Neuronal stem cell (in vitro differentiated cells): ENCODE measurements at regions not wholly inside any gene's neighbourhood (a gene's known extent, or its start where the extent isn't known, plus 50 kb on each side); places are given as distances from the start of the nearest gene placed in this dataset.

Experiments
- DNase-seq: peaks from one replicate; pipeline ENCODE4 v3.0.0-alpha.2; 2013; ENCODE audit warnings: low spot score
- H2AFZ ChIP-seq: one replicate; pipeline ENCODE4 v1.6.1; 2013; ENCODE audit warnings: mild to moderate bottlenecking, low read length, inconsistent platforms
- H2AK5ac ChIP-seq: 2 replicates; pipeline ENCODE4 v1.6.1; 2013; ENCODE audit warnings: low read depth, mild to moderate bottlenecking, inconsistent platforms, low read length, moderate library complexity, mixed read lengths
- H2BK120ac ChIP-seq: 2 replicates; pipeline ENCODE4 v1.6.1; 2013; ENCODE audit warnings: low read depth, mild to moderate bottlenecking, inconsistent platforms, low read length, moderate library complexity, mixed read lengths
- H2BK12ac ChIP-seq: one replicate; pipeline ENCODE4 v1.6.1; 2013; ENCODE audit warnings: low read length, inconsistent platforms
- H2BK15ac ChIP-seq: 2 replicates; pipeline ENCODE4 v1.6.1; 2013; ENCODE audit warnings: mild to moderate bottlenecking, low read length, inconsistent platforms, mixed read lengths
- H2BK5ac ChIP-seq: one replicate; pipeline ENCODE4 v1.6.1; 2013; ENCODE audit warnings: inconsistent platforms, mild to moderate bottlenecking, low read length, moderate library complexity
- H3K14ac ChIP-seq: one replicate; pipeline ENCODE4 v1.6.1; 2013; ENCODE audit warnings: low read length, inconsistent platforms
- H3K18ac ChIP-seq: 2 replicates; pipeline ENCODE4 v1.6.1; 2013; ENCODE audit warnings: low read length, inconsistent platforms
- H3K23ac ChIP-seq: 2 replicates; pipeline ENCODE4 v1.6.1; 2013; ENCODE audit warnings: low read depth, mild to moderate bottlenecking, mixed read lengths, low read length, inconsistent platforms; ENCODE audit not compliant: poor library complexity
- H3K27ac ChIP-seq: replicated peaks from 3 replicates; pipeline ENCODE4 v1.5.1; 2013; ENCODE audit warnings: low read length, inconsistent platforms
- H3K27me3 ChIP-seq, 3 experiments: 2 replicates each; pipeline ENCODE4 v1.6.1; 2013; ENCODE audit warnings: low read length in 3 of 3, mild to moderate bottlenecking in 2 of 3, inconsistent platforms in 1 of 3, low read depth in 1 of 3, mixed read lengths in 1 of 3, moderate library complexity in 1 of 3; ENCODE audit not compliant: control insufficient read depth in 3 of 3, insufficient read depth in 3 of 3
- H3K36me3 ChIP-seq, 2 donors: replicated peaks in 1 of 2; 2 replicates each; pipeline ENCODE4 v1.6.1; 2013; ENCODE audit warnings: low read length in 2 of 2; ENCODE audit not compliant: control insufficient read depth in 2 of 2, insufficient read depth in 2 of 2
- H3K4ac ChIP-seq: 2 replicates; pipeline ENCODE4 v1.6.1; 2013; ENCODE audit warnings: inconsistent platforms, mild to moderate bottlenecking, low read length, moderate library complexity
- H3K4me1 ChIP-seq, 2 donors: 1 replicate in 1 of 2; 2 replicates in 1 of 2; pipeline ENCODE4 v1.6.1; 2013; ENCODE audit warnings: low read length in 2 of 2, low read depth in 1 of 2; ENCODE audit not compliant: control insufficient read depth in 2 of 2, insufficient read depth in 1 of 2
- H3K4me2 ChIP-seq: one replicate; pipeline ENCODE4 v1.6.1; 2013; ENCODE audit warnings: mild to moderate bottlenecking, low read length, inconsistent platforms; ENCODE audit not compliant: insufficient read depth, poor library complexity, severe bottlenecking
- H3K4me3 ChIP-seq, 2 donors: 2 replicates each; pipeline ENCODE4 v1.5.1; 2013; ENCODE audit warnings: low read length in 2 of 2, mild to moderate bottlenecking in 2 of 2, inconsistent platforms in 1 of 2, moderate library complexity in 1 of 2
- H3K79me1 ChIP-seq: one replicate; pipeline ENCODE4 v1.6.1; 2013; ENCODE audit warnings: low read depth, mild to moderate bottlenecking, inconsistent platforms, low read length, moderate library complexity
- H3K9ac ChIP-seq: one replicate; pipeline ENCODE4 v1.6.1; 2013; ENCODE audit warnings: mild to moderate bottlenecking, low read depth, low read length, inconsistent platforms; ENCODE audit not compliant: poor library complexity
- H3K9me3 ChIP-seq, 2 donors: replicated peaks in 1 of 2; 2 replicates each; pipeline versions ENCODE3 to v1.6.1; 2013; ENCODE audit warnings: low read length in 2 of 2, mild to moderate bottlenecking in 2 of 2, inconsistent platforms in 1 of 2, low read depth in 1 of 2, mixed read lengths in 1 of 2, moderate library complexity in 1 of 2; ENCODE audit not compliant: control insufficient read depth in 2 of 2, insufficient read depth in 1 of 2
- H4K8ac ChIP-seq: one replicate; pipeline ENCODE4 v1.6.1; 2013; ENCODE audit warnings: low read depth, mild to moderate bottlenecking, inconsistent platforms, low read length, moderate library complexity
- H4K91ac ChIP-seq: one replicate; pipeline ENCODE4 v1.6.1; 2013; ENCODE audit warnings: low read length, low read depth, mild to moderate bottlenecking, inconsistent platforms; ENCODE audit not compliant: poor library complexity
- WGBS, 2 donors: extraction: QIAGEN DNeasy Blood & Tissue Kit; methylation state at CpG; one replicate each; pipeline ENCODE4 v1.1.7; 2013; ENCODE audit warnings: missing lambda C conversion rate in 2 of 2, mixed read lengths in 1 of 2; ENCODE audit not compliant: insufficient read length in 2 of 2, insufficient replicate concordance in 1 of 2; ENCODE audit errors: extremely low coverage in 2 of 2; 5-methylcytosine and 5-hydroxymethylcytosine counted together

- H3K4me1 ChIP-seq = peaks cover 0 to 2% of the 10 kb centered on the region in 2 donors
- no peak overlapping the region for H2BK15ac ChIP-seq
- no peak overlapping the region for H2BK5ac ChIP-seq
- no peak for DNase-seq
- no peaks in the 10 kb centered on the region for H3K36me3 ChIP-seq
- H2AK5ac ChIP-seq = no peak overlapping the region
- no peak overlapping the region for H3K4me2 ChIP-seq
- no peaks in the 10 kb centered on the region for H3K27me3 ChIP-seq
- no peak overlapping the region for H4K8ac ChIP-seq
- no peak overlapping the region for H3K4ac ChIP-seq
- no peak overlapping the region for H2BK12ac ChIP-seq
- H2AFZ ChIP-seq = no peak overlapping the region
- no peak overlapping the region for H3K9ac ChIP-seq
- no peak overlapping the region for H3K14ac ChIP-seq
- no peak overlapping the region for H3K18ac ChIP-seq
- H2BK120ac ChIP-seq = no peak overlapping the region
- WGBS, 2 donors = no CpG with 5 or more reads among the region's 4 CpGs
- no peak overlapping the region for H4K91ac ChIP-seq
- no peaks in the 10 kb centered on the region for H3K79me1 ChIP-seq
- no peak overlapping the region for H3K27ac ChIP-seq
- no peak overlapping the region for H3K4me3 ChIP-seq
- no peak overlapping the region for H3K23ac ChIP-seq
- no peaks in the 10 kb centered on the region for H3K9me3 ChIP-seq
These were observed 82.8 kb downstream of the TFAP2A start for GRCh38 chr6:10332111-10332510.

GRCh38 chr6:10331334-10331968, 83.4 kb downstream of the TFAP2A start:
- H4K8ac ChIP-seq = no peak overlapping the region
- H4K91ac ChIP-seq = no peak overlapping the region
- H3K4ac ChIP-seq = no peak overlapping the region
- no peaks in the 10 kb centered on the region for H3K36me3 ChIP-seq
- no peak overlapping the region for H3K9ac ChIP-seq
- no peaks in the 10 kb centered on the region for H3K9me3 ChIP-seq
- peaks cover 0 to 2% of the 10 kb centered on the region in 2 donors for H3K4me1 ChIP-seq
- H2BK120ac ChIP-seq = no peak overlapping the region
- H2AK5ac ChIP-seq = no peak overlapping the region
- no peak overlapping the region for H2AFZ ChIP-seq
- no peak overlapping the region for H3K14ac ChIP-seq
- H3K27ac ChIP-seq = no peak overlapping the region
- no peaks in the 10 kb centered on the region for H3K79me1 ChIP-seq
- H3K18ac ChIP-seq = no peak overlapping the region
- DNase-seq = no peak
- no CpG with 5 or more reads among the region's 8 CpGs for WGBS, 2 donors
- H3K4me2 ChIP-seq = no peak overlapping the region
- no peak overlapping the region for H2BK12ac ChIP-seq
- no peak overlapping the region for H2BK5ac ChIP-seq
- no peak overlapping the region for H3K4me3 ChIP-seq
- no peaks in the 10 kb centered on the region for H3K27me3 ChIP-seq
- H2BK15ac ChIP-seq = no peak overlapping the region
- no peak overlapping the region for H3K23ac ChIP-seq

- Histone ChIP-seq H2AFZ (no peak overlapping the region), H4K91ac (no peak overlapping the region), H3K36me3 (no peaks in the 10 kb centered on the region), H3K14ac (no peak overlapping the region), H2BK15ac (no peak overlapping the region), H3K4me2 (no peak overlapping the region), H3K18ac (no peak overlapping the region), H3K4me1 (peaks cover 0 to 2% of the 10 kb centered on the region in 2 donors), H4K8ac (no peak overlapping the region), H3K27ac (no peak overlapping the region), H3K9ac (no peak overlapping the region), H3K4me3 (no peak overlapping the region), H2AK5ac (no peak overlapping the region), H3K27me3 (no peaks in the 10 kb centered on the region), H3K23ac (no peak overlapping the region), H2BK12ac (no peak overlapping the region), H2BK5ac (no peak overlapping the region), H3K4ac (no peak overlapping the region), H2BK120ac (no peak overlapping the region), H3K79me1 (no peaks in the 10 kb centered on the region), H3K9me3 (no peaks in the 10 kb centered on the region)
- WGBS, 2 donors = no CpG with 5 or more reads among the region's 2 CpGs
- DNase-seq = no peak
These were observed 84.4 kb downstream of the TFAP2A start for GRCh38 chr6:10330515-10330914.

- Histone ChIP-seq H2BK5ac (no peak overlapping the region), H3K27me3 (no peaks in the 10 kb centered on the region), H3K18ac (no peak overlapping the region), H4K8ac (no peak overlapping the region), H3K4me3 (no peak overlapping the region), H3K4ac (no peak overlapping the region), H3K4me1 (no peaks in the 10 kb centered on the region), H2BK12ac (no peak overlapping the region), H3K36me3 (no peaks in the 10 kb centered on the region), H2AFZ (no peak overlapping the region), H2BK15ac (no peak overlapping the region), H3K27ac (no peak overlapping the region), H3K9me3 (no peaks in the 10 kb centered on the region), H3K23ac (no peak overlapping the region), H4K91ac (no peak overlapping the region), H3K4me2 (no peak overlapping the region), H2BK120ac (no peak overlapping the region), H3K14ac (no peak overlapping the region), H2AK5ac (no peak overlapping the region), H3K79me1 (no peaks in the 10 kb centered on the region), H3K9ac (no peak overlapping the region)
- no peak for DNase-seq
- no CpG with 5 or more reads among the region's 2 CpGs for WGBS, 2 donors
These were observed 91.9 kb downstream of the TFAP2A start for GRCh38 chr6:10323018-10323417.
